Neural progenitor cell (in vitro differentiated cells): ENCODE measurements at regions not wholly inside any gene's neighbourhood (a gene's known extent, or its start where the extent isn't known, plus 50 kb on each side); places are given as distances from the start of the nearest gene placed in this dataset.

Experiments used
- DNase-seq: peaks from one replicate; pipeline ENCODE4 v3.0.0-alpha.2; 2016; ENCODE audit warnings: low spot score
- H2AFZ ChIP-seq: fragments of 200-600 bp; sonication (generic); replicated peaks from 2 replicates; pipeline ENCODE4 v1.6.1; 2016; ENCODE audit warnings: antibody characterized with exemption
- H3F3A ChIP-seq: fragments of 200-600 bp; sonication (generic); 2 replicates; pipeline ENCODE4 v1.6.1; 2016; ENCODE audit warnings: antibody characterized with exemption, low read depth
- H3K27ac ChIP-seq: fragments of 200-600 bp; sonication (generic); 2 replicates; pipeline ENCODE4 v1.5.1; 2016; ENCODE audit warnings: mild to moderate bottlenecking
- H3K27me3 ChIP-seq: fragments of 200-600 bp; sonication (generic); 2 replicates; pipeline ENCODE4 v1.6.1; 2016; ENCODE audit warnings: mild to moderate bottlenecking, moderate library complexity
- H3K36me3 ChIP-seq: fragments of 200-600 bp; sonication (generic); 2 replicates; pipeline ENCODE4 v1.5.1; 2016
- H3K4me1 ChIP-seq: fragments of 200-600 bp; sonication (generic); 2 replicates; pipeline ENCODE4 v1.6.1; 2016; ENCODE audit warnings: mixed run types
- H3K4me2 ChIP-seq: fragments of 200-600 bp; sonication (generic); 2 replicates; pipeline ENCODE4 v1.6.1; 2016
- H3K4me3 ChIP-seq: fragments of 200-600 bp; sonication (generic); 2 replicates; pipeline ENCODE4 v1.5.1; 2016
- H3K79me2 ChIP-seq: fragments of 200-600 bp; sonication (generic); 2 replicates; pipeline ENCODE4 v1.6.1; 2016; ENCODE audit warnings: low read depth
- H3K9ac ChIP-seq: fragments of 200-600 bp; sonication (generic); 2 replicates; pipeline ENCODE4 v1.6.1; 2016
- H3K9me3 ChIP-seq: fragments of 200-600 bp; sonication (generic); 2 replicates; pipeline ENCODE4 v1.5.1; 2016; ENCODE audit warnings: low read depth
- H4K20me1 ChIP-seq: fragments of 200-600 bp; sonication (generic); 2 replicates; pipeline ENCODE4 v1.6.1; 2016; ENCODE audit warnings: low read depth
- H3K27ac Mint-ChIP-seq: 3 replicates; pipeline ENCODE4 v1.8.0; 2021; ENCODE audit warnings: mixed read lengths
- H3K27me3 Mint-ChIP-seq: 2 replicates; pipeline ENCODE4 v1.8.0; 2022; ENCODE audit warnings: low read depth, mild to moderate bottlenecking, inconsistent platforms, moderate library complexity, mixed read lengths; ENCODE audit not compliant: insufficient read depth
- H3K36me3 Mint-ChIP-seq: 3 replicates; pipeline ENCODE4 v1.8.0; 2021; ENCODE audit warnings: mixed read lengths
- H3K4me1 Mint-ChIP-seq: 3 replicates; pipeline ENCODE4 v1.8.0; 2021; ENCODE audit warnings: mixed read lengths
- H3K4me3 Mint-ChIP-seq: 3 replicates; pipeline ENCODE4 v1.8.0; 2021; ENCODE audit warnings: mild to moderate bottlenecking, moderate library complexity, mixed read lengths
- H3K9me3 Mint-ChIP-seq: 3 replicates; pipeline ENCODE4 v1.8.0; 2020; ENCODE audit warnings: mixed read lengths
- CTCF ChIP-seq: fragments of 200-600 bp; sonication (generic); IDR thresholded peaks from 2 replicates; pipeline ENCODE4 v1.5.1; 2017; ENCODE audit warnings: antibody characterized with exemption, mild to moderate bottlenecking
- EZH2 ChIP-seq: fragments of 200-600 bp; sonication (generic); IDR thresholded peaks from 2 replicates; pipeline ENCODE4 v1.6.1; 2017; ENCODE audit warnings: antibody characterized with exemption, mild to moderate bottlenecking, moderate library complexity
- EZH2phosphoT487 ChIP-seq: fragments of 200-600 bp; sonication (generic); IDR thresholded peaks from 2 replicates; pipeline ENCODE4 v1.6.1; 2017; ENCODE audit warnings: antibody characterized with exemption

GRCh38 chr6:147709396-147710272 lies 201.1 kb downstream of the SAMD5 start:
- no peaks in the 10 kb centered on the region for H3K9me3 Mint-ChIP-seq
- Histone ChIP-seq H3K36me3 (no peaks in the 10 kb centered on the region), H3K4me2 (no peak overlapping the region), H3K9me3 (no peaks in the 10 kb centered on the region), H3F3A (no peaks in the 10 kb centered on the region), H2AFZ (no peak overlapping the region), H3K4me3 (no peak overlapping the region), H3K79me2 (no peaks in the 10 kb centered on the region), H3K4me1 (no peaks in the 10 kb centered on the region), H3K27me3 (no peaks in the 10 kb centered on the region), H3K9ac (no peak overlapping the region), H3K27ac (no peak overlapping the region), H4K20me1 (no peaks in the 10 kb centered on the region)
- peaks cover 9% of the 10 kb centered on the region for H3K4me1 Mint-ChIP-seq
- peaks cover 5% of the 10 kb centered on the region for H3K36me3 Mint-ChIP-seq
- TF ChIP-seq CTCF: no peak
- no peak for TF ChIP-seq EZH2phosphoT487
- no peak for TF ChIP-seq EZH2
- no peak overlapping the region for H3K4me3 Mint-ChIP-seq
- peaks cover 2% of the 10 kb centered on the region for H3K27me3 Mint-ChIP-seq
- H3K27ac Mint-ChIP-seq: no peak overlapping the region
- no peak for DNase-seq

GRCh38 chr6:147710890-147711289 lies 202.4 kb downstream of the SAMD5 start:
- TF ChIP-seq CTCF: no peak
- no peak for TF ChIP-seq EZH2
- no peak for TF ChIP-seq EZH2phosphoT487
- Histone ChIP-seq H3F3A (no peaks in the 10 kb centered on the region), H3K79me2 (no peaks in the 10 kb centered on the region), H3K36me3 (no peaks in the 10 kb centered on the region), H4K20me1 (no peaks in the 10 kb centered on the region), H2AFZ (no peak overlapping the region), H3K9ac (no peak overlapping the region), H3K4me1 (no peaks in the 10 kb centered on the region), H3K9me3 (no peaks in the 10 kb centered on the region), H3K4me2 (no peak overlapping the region), H3K27me3 (no peaks in the 10 kb centered on the region), H3K4me3 (no peak overlapping the region), H3K27ac (no peak overlapping the region)
- peaks cover 2% of the 10 kb centered on the region for H3K9me3 Mint-ChIP-seq
- no peak overlapping the region for H3K27ac Mint-ChIP-seq
- peaks cover 9% of the 10 kb centered on the region for H3K4me1 Mint-ChIP-seq
- H3K4me3 Mint-ChIP-seq: no peak overlapping the region
- peaks cover 5% of the 10 kb centered on the region for H3K36me3 Mint-ChIP-seq
- DNase-seq: no peak
- H3K27me3 Mint-ChIP-seq: no peaks in the 10 kb centered on the region

- DNase-seq: no peak
- H3K36me3 Mint-ChIP-seq: peaks cover 5% of the 10 kb centered on the region
- no peak overlapping the region for H2AFZ ChIP-seq
- no peaks in the 10 kb centered on the region for H3K36me3 ChIP-seq
- no peak overlapping the region for H3K4me3 Mint-ChIP-seq
- H3K27ac ChIP-seq: no peak overlapping the region
- H3F3A ChIP-seq: no peaks in the 10 kb centered on the region
- H3K79me2 ChIP-seq: no peaks in the 10 kb centered on the region
- H3K27ac Mint-ChIP-seq: no peak overlapping the region
- H3K9me3 Mint-ChIP-seq: peaks cover 2% of the 10 kb centered on the region
- H3K4me3 ChIP-seq: no peak overlapping the region
- no peaks in the 10 kb centered on the region for H3K9me3 ChIP-seq
- H3K27me3 Mint-ChIP-seq: no peaks in the 10 kb centered on the region
- no peaks in the 10 kb centered on the region for H3K27me3 ChIP-seq
- TF ChIP-seq EZH2: no peak
- no peak for TF ChIP-seq EZH2phosphoT487
- TF ChIP-seq CTCF: no peak
- no peak overlapping the region for H3K4me2 ChIP-seq
- no peaks in the 10 kb centered on the region for H4K20me1 ChIP-seq
- no peak overlapping the region for H3K9ac ChIP-seq
- H3K4me1 ChIP-seq: no peaks in the 10 kb centered on the region
- H3K4me1 Mint-ChIP-seq: peaks cover 9% of the 10 kb centered on the region
Measured at GRCh38 chr6:147711476-147711875, 203.0 kb downstream of the SAMD5 start.
